ENCODE measurements at regions not wholly inside any gene's neighbourhood (a gene's known extent, or its start where the extent isn't known, plus 50 kb on each side); places are given as distances from the start of the nearest gene placed in this dataset.
"Not testable (repeated sequence)": the region's sequence is repeated elsewhere in the genome, so short reads cannot be mapped to it uniquely, and the experiment has no call there.

DNA sequence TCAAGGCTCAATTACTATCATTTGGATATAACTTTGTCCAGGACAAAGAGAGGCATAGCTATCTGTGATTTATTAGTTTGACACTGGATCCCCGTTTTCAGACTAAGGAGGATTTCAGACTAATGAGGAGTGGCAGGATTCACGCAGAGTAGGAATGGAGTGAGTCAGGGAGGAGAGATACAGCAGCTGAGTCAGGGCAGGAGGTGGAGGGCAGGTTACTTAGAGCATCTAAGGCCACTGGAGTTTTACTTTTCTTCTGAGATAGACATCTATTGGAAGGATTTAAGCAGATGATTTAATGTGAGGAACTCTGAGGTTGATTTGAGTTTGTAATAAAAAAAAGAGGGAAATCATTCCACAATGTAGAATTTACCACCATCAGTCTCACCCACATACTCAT is 110.6 kb downstream of the RPIA start:
- not testable (repeated sequence) for DNase-seq (ENCODE audit: low read depth)

DNA sequence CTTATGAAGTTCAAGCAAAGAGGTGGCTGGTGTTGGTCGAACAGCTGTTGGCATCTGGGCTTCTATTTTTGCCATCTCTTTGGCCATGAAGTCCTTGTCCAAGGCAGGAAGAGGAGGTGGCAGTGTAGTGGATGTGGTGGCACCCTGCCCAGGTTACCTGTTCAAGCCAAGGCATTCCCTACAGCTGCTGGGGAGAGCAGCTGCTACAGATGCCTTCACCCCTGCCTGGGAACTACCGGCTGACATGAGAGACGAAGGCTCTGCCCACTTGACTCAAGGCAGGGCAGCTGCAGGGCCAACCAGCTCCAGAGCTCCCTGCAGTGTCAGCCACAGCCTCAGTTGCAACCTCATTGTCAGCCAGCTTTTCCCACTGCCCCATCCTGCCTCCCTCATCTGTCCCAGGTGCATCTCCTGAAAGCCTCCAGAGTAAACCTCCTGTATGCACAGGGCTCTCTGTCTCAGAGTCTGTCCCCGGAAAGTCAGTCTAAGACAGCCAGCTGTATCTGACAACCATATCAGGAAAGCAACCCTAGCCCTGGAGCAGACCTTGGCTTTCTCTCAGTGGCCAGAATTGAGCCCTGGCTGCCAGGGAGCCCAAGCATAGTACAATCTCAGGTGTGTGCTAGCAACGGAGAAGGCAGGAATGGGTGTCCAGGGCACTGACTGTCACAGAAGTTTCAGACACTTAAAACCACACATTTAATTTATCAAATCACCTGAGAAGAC is 115.9 kb downstream of the RPIA start:
- no peak for DNase-seq (ENCODE audit: low read depth)

DNA sequence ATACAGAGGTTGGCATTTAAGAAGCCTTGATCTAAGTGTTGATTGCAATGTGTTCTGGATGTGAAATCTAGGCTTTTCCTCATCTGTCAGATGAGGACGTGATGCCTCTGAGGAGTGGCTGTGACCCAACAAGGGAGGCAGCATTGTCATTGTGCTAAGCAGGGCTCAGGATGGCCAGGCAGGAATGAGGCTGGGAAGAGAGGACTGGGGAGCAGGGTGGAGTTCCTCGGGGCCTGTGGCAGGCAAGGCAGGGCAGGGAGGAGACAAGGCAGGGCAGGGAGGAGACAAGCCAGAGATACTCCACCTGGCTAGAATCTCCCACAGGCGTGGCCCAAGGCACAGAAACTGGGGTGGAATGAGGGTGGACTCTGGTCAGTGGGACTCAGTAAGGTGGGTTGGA is 116.6 kb downstream of the RPIA start:
- no peak for DNase-seq (ENCODE audit: low read depth)

DNA sequence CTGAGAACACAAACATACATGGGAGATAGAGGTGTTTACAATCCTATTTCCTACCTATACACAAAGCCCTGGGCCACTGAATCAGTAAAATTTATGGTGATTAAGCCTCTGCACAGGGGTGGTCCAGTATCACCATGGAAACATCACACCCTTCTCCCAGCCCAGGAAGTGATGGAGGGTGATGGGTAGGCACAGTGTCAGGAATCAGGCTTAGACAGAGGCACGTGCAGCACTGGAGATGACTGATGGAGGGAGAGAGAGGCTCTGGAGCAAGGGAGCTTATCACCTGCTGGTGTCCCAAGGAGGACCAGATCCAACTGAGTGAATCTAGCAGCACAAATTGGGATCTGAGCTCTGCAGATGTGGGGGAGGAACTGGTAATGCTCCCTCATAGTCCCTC is 117.2 kb downstream of the RPIA start:
- no peak for DNase-seq (ENCODE audit: low read depth)

DNA sequence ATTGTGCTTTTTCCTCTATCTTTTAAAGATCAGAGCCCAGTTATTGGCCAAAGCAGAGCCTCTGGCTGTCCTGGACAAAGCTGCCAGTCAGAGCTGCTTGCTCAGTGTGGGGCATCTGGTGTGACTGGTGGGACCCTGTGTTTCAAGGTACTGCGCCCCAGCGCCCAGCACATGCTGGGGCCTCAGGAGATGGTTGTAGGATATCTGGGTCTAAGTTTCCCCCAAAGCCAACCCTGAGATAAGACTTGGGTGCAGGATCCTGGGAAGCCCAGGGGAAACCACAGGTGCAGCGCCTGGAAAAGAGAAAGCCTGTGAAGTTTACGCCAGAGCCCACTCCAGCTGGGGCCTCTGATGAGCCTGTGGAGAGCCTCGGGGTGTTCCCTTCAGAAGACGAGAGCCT is 117.7 kb downstream of the RPIA start:
- DNase-seq (ENCODE audit: low read depth) = no peak

DNA sequence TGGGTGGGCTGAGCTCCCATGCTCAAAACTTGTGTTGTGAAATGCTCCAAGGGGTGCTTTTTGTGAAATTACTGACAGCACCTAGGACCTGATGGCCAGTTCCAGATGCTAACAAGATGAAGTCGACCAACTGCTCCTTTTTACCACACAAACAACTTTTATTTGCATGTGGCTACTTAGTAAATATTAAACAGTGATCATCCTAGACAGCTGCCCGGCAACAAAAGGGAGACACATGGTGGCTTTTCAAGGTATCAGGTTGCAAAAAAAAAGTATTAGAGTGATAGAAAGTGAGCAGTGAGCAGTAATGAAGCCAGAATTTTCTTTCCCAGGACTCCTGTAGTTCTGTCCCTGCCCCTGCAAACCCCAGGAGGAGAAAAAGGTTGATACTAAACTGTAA is 118.5 kb downstream of the RPIA start:
- DNase-seq (ENCODE audit: low read depth) = no peak

DNA sequence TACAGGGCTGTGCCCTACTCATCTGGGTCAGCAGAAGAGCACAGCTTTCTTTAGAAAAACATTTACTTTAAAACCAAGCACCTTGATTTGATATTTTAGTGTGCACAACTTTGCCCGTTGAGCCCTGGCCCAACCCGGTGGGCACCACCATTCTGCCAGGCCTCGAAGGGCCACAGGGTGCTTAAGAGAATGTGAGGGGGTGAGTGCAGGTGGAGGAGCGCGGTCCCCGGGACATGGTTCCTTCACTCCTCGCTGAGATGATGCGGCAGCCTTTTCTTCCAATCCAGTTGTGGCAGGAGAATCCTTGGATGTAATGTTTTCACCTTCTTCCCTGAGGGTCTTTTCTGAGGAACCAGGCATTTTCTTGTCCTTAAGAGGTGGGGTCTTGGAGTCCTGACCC is 119.0 kb downstream of the RPIA start:
- DNase-seq (ENCODE audit: low read depth) = no peak

DNA sequence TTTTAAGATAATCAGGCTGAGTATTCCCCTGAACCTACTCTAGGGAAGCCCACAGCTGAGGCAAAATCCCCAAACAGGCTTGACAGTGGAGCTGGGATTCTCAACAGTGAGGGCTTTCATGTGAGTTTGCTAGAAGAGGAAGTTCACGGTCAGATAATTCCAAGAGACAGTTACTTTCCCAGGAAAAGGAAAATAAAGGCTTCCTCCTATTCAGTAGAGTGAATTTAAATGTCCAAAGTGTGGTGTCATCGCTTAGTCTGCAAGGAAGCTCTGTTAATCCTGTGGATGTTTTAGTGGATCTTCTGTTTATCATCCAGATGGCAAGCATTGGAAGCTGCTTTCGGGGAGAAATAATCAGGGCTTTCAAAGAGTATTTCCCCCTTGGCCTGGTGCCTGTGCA is 119.8 kb downstream of the RPIA start:
- DNase-seq (ENCODE audit: low read depth) = no peak

DNA sequence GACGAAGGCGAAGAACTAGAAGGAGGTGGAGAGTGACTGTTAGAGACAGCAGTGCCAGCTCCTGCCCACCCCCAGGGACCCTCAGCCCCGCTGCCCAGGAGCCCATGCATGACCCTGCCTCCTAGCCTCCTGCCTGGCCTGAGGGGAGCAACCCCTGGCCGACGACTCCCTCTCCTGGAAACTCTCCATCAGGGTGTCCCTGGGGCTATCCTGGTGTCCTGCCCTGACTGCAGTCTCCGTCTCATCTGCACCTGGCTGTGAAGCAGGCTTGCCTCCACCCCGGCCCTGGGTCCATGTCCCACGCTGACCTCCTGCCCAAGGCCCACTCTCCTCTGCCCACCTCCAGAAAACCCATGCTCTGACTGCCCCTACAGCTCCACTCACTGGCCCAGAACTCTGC is 120.2 kb downstream of the RPIA start:
- DNase-seq (ENCODE audit: low read depth) = no peak

DNA sequence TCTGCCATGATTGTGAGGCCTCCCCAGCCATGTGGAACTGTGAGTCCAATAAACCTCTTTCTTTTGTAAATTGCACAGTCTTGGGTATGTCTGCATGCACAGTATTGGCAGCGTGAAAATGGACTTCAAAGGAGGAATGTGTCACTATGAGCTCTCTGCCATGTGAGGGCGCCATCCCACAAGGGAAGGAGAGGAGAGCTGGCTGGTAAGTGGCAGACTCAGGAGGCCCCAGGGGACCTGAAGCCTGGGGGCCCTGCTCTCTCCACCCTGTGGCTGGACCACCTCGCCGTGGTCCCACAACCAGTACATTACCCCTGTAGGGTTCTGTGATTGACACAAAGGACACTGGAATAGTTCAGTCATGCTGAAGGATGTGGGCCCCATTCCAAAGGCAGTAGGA is 122.1 kb downstream of the RPIA start:
- no peak for DNase-seq (ENCODE audit: low read depth)

DNA sequence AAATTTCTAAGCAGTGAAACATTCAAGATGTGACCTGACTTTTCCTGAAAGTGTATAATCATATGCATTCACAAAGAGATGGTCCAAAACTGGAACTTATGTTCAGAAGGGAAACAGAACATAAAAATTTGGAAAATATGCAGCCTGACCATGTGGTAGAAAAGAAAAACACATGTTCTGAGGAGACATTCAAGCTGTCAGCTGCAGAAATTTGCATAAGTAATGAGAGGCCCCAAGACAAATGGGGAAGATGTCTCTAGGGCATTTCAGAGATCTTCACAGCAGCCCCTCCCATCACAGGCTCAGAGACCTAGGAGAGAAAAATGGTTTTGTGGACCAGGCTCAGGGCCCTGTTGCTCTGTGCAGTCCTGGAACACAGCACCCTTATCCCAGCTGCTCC is 123.8 kb downstream of the RPIA start:
- DNase-seq (ENCODE audit: low read depth) = no peak

DNA sequence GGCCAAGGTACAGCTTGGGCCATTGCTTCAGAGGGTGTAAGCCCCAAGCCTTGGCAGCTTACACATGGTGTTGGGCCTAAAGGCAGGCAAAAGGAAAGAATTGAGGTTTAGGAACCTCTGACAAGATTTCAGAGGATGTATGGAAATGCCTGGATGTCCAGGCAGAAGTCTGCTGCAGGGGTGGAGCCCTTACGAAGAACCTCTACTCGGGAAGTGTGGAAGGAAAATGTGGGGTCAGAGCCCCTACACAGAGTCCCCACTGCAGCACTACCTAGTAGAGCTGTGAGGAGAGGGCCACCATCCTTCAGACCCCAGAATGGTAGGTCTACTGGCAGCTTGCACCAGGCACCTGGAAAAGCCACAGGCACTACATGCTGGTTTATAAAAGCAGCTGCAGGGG is 124.2 kb downstream of the RPIA start:
- DNase-seq (ENCODE audit: low read depth) = no peak

DNA sequence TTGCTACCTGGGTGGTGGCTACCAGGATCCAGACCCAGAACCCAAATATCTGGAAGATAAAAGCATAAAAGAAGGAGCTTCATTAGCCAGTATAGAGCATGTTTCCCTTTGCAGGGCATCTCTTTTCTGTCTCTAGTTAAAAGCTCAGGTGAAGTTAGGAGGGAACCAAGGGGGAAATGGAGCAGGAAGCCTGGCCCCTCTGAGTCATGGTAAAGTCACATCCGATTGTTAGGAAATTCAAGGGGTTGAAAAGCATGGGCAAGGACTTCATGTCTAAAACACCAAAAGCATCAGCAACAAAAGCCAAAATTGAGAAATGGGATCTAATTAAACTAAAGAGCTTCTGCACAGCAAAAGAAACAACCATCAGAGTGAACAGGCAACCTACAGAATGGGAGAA is 126.9 kb downstream of the RPIA start:
- DNase-seq (ENCODE audit: low read depth) = no peak

DNA sequence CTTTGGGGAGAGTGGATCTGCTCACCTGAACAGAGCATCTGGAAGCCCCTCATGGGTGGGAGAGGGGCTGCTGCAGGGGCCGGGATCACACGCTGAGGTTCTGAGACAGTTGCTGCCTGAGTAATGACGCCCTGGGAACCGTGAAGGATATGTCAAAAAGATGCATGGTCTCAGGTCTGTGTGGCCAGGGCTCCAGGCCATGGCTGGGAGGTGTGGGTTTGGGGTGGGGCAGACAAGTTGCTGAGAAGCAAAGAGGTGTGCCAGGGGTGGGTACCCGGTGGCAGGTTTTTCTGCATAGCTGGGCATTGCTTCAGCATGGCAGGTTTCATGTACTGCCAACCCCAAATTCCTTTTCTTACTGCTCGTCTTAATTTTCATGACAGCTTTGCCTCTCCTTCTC is 133.5 kb downstream of the RPIA start:
- no peak for DNase-seq (ENCODE audit: low read depth)

DNA sequence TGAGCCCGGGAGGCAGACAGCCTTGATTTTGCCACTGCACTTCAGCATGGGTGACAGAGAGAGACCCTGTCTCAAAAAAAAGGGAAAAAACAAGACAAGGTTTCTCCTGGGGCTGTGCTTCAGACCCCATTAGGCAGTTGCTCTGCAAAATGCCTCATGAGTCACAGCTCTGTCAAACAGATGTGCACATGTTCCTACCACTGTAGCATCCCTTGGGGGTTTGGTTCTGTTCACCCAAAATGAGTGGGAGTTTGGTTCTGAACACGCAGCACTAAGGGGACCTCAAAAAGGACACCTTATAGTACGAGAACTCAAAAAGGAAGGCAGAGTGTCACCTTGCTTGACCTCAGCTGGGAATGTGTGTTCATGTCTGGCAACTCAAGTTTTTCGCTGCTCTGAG is 134.9 kb downstream of the RPIA start:
- DNase-seq (ENCODE audit: low read depth) = no peak

DNA sequence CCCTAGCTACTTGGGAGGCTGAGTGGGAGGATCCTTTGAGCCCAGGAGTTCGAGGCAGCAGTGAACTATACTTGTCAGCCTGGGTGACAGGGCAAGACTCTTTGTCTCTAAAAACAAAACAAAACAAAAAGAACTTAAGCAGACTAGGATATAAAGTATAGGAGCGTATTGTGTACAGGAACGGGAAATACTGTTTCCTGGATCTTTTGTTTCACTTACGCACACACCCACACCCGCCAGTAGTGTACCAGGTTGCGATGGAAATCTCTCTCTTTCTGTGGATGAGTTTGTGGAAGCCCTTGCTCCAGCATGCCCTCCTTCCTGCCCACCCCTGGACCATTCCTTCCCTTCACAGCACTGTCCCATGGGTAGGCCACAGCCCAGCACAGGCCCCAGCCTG is 136.3 kb downstream of the RPIA start:
- DNase-seq (ENCODE audit: low read depth) = no peak

DNA sequence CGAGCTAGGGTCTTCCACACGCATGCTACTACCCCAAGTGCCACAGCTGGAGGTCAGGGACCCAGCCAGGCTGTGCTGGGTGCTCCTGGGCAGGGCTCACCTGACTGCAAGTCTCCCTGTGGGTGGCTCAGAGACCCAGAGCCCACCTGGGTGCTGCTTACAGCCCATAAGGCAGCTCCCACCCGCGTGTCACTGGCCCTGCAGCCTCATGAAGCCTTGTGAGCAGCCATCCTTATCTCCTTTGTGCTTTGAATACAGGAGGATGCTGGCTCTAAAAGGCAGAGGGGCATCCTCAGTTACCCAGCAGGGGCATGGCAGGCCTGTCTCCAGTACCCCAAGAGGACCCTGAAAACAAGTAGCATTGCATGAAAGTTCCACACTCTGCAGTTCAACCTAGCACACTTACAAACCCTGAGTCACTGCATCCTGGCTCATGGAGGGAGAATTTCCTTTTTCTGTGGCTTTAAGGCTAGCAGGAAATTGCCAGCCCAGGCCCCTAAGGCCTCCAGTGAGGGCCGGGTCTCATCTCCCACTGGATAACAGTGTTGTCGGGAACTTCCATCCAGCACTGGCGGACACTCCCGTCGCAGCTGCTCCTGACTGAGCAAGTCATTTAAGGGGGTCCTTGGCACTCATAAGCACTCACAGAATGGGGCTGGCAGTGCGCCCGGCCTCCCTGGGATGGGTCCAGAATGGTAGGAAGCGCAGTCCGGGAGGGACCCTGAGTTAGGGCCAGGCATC is 137.1 kb downstream of the RPIA start:
- DNase-seq (ENCODE audit: low read depth) = no peak

DNA sequence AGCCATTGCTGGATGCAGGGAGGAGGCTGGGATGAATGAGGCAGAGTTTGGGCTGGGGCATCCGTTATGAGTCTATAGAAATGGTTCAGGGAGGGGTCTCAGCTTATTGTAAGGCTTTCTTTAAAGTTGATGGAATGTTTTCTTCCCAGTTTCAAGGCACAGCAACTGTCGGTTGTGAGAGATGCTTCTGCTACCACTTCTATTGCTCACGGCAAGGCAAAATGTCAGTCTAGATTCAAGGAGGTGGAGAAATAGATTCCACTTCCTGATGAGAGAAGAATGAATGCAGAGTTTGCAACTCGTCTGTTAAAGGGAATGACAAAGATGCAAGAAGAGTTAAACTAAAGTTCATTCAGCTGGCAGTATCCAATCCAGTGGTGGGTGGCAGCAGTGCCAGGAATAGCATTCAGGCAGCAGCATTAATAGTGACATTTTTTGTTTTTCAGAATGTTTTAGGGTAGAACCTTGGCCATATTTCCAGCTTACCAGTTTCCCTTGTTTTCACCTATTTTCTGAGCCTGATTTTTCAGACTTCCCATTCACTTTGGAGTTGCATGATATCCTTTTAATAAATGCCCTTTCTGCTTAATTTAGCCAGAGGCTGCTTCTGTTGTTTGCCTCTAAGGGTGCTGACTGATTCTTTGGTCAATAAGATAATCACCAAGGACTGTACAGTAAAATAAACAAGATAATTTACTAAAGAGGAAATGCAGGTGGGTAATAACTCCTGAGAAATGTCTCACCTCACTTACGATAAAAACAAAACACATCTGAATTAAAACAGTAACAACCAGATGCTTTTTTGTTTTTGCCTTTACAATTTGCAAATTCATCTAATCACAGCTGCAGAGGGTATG is 138.4 kb downstream of the RPIA start:
- DNase-seq (ENCODE audit: low read depth) = no peak

DNA sequence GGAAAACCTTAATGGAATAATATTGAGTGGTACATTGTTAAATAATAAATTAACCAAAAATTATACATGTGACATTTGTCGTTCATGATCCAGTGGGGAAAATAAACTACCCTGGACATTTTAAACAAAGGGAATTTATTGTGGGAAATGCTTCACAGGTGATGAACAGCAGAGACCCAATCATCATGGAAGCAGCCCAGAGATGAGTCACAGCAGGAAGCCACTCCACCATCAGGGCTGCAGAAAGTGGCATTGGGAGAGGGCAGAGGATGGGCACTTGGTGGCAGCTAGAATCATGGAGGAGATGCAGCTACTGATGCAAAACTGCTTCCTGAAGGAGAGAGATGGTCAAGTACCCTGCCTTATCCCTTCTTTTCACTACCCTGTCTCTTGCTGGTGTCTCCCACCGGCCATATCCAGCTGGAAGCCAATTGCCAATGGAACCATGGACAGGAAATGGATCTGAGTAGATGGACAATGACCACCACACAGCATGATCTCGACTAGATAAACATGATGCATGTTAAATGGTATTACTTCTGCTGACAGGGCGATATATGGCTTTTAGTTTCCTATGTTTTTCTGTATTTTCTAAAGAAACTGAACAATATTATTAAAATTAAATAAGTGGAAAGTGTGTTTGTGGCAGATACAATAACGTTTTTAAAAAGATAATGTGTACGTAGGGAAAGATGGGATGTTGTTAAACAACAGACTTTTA is 139.8 kb downstream of the RPIA start:
- no peak for DNase-seq (ENCODE audit: low read depth)

DNA sequence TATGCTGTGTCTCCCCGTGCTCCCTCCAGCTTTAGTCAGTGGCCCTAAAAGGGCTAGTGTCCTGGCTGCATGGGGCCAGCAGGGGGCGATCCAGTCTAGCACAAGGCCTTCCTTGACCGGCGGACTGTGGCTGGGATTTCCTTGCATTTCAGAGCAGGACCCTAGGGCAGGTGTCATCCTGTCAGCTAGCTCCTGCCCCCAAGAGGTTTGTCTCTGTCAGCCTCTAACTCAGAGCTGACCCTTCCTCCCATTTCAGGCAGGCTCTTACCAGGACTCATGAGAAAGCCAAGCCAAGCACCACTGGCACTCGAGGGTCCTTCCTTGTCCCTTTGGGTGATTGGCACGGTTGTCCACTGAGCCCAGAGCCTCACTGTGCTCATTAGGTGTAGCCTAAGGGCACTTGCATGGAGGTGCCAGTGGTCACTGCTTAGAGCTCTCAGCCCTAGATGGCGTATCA is 140.3 kb downstream of the RPIA start:
- DNase-seq (ENCODE audit: low read depth) = no peak

DNA sequence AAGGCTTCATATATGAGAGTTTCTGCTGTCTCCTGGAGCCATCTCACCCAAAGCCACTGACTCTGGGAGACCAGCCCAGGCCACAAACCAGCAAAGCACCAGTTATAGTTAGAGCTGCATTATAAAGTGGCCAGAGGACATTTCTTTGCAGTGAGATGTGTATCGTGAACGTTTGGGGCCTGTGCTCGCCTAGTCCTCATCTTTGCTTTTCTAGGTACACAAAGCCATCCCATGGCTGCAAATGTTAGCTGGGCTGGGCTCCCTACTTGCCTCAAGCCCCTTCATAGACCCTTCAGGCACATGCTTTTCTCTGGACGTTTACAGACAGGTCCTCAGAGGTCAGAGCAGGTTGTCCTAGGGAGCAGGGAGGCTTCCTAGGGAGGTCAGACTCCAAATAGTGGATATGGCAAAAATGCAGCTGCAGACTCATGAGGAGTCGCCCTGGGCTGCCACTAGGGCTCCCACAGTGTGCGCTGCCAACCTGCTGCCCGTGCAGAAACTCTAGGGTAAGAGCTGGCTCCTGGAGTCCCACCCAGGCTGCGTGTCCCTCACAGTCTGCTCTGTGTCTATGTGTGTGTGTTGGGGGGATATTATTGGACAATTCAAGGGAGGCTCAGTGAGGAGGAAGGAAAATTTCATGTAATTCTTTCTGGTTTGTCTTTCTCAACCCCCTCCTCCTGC is 141.0 kb downstream of the RPIA start:
- DNase-seq (ENCODE audit: low read depth) = no peak

DNA sequence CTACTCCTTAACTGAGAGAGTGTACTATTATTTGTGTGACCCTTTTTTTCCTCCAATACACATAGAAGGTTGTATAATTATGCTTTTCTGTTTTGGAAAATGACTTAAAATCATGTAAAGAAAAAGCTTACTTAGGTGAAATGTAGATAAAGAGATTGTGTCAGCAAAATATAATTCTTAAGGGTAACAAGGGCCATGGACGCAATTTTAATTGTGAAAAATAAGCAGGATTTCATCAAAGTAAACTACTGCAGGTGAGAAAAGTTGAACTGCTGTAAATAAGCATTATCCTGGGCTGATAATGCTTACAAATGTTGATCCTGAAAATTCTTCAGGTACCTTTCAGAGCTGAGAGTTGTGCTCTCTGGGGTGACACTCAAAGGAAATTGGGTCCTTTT is 141.5 kb downstream of the RPIA start:
- DNase-seq (ENCODE audit: low read depth) = no peak

Data from activated gamma-delta T cell treated with anti-CD3 and anti-CD28 coated beads, Interleukin-2, amount 50 U/mL, for 16 hours (primary cell).